CD4-positive, CD25-positive, alpha-beta regulatory T cell (primary cell): ENCODE measurements at regions not wholly inside any gene's neighbourhood (a gene's known extent, or its start where the extent isn't known, plus 50 kb on each side); places are given as distances from the start of the nearest gene placed in this dataset.
A peak's percentile ranks its signal among the peaks of the same experiment; 100 is the strongest.

ENCODE experiments used
- ATAC-seq, 2 donors: fragments of 150-1000 bp; cut with Tn5 transposase; one replicate each; pipeline ENCODE4 v1.10.0; 2021; ENCODE audit warnings: low read depth in 2 of 2, moderate number of reproducible peaks in 2 of 2, moderate library complexity in 1 of 2
- DNase-seq, 3 donors: peaks; one replicate each; pipeline versions ENCODE4 v3.0.0 to v3.0.0-alpha.2; 2012 to 2022; ENCODE audit warnings: mixed read lengths in 1 of 3
- H3K27ac ChIP-seq: one replicate; pipeline ENCODE4 v1.7.0; 2013; ENCODE audit warnings: mild to moderate bottlenecking, low read length; ENCODE audit not compliant: insufficient read depth, poor library complexity, severe bottlenecking
- H3K27me3 ChIP-seq: one replicate; pipeline ENCODE4 v1.7.0; 2013; ENCODE audit warnings: low read length; ENCODE audit not compliant: control insufficient read depth, insufficient read depth
- H3K36me3 ChIP-seq: one replicate; pipeline ENCODE4 v1.7.0; 2013; ENCODE audit warnings: mild to moderate bottlenecking, low read length, moderate library complexity; ENCODE audit not compliant: control insufficient read depth, insufficient read depth
- H3K4me1 ChIP-seq: 2 replicates; pipeline ENCODE4 v1.7.0; 2013; ENCODE audit warnings: mild to moderate bottlenecking, low read length; ENCODE audit not compliant: insufficient read depth, control insufficient read depth, poor library complexity, severe bottlenecking
- H3K4me3 ChIP-seq: one replicate; pipeline ENCODE4 v1.7.0; 2013; ENCODE audit warnings: low read depth, mild to moderate bottlenecking, low read length, moderate library complexity
- H3K9me3 ChIP-seq, 2 experiments: 1 replicate in 1 of 2; 2 replicates in 1 of 2; pipeline ENCODE4 v1.7.0; 2013; ENCODE audit warnings: low read length in 2 of 2, mild to moderate bottlenecking in 1 of 2, moderate library complexity in 1 of 2; ENCODE audit not compliant: control insufficient read depth in 2 of 2
- H3K27ac Mint-ChIP-seq, 3 donors: one replicate each; pipeline ENCODE4 v1.8.0; 2020 to 2022; ENCODE audit warnings: mild to moderate bottlenecking in 3 of 3, mixed read lengths in 3 of 3, moderate library complexity in 2 of 3
- H3K27me3 Mint-ChIP-seq: one replicate; pipeline ENCODE4 v1.8.0; 2022; ENCODE audit warnings: mild to moderate bottlenecking, mixed read lengths
- H3K36me3 Mint-ChIP-seq: one replicate; pipeline ENCODE4 v1.8.0; 2020; ENCODE audit warnings: mixed read lengths
- H3K4me1 Mint-ChIP-seq, 4 donors: one replicate each; pipeline ENCODE4 v1.8.0; 2020 to 2022; ENCODE audit warnings: mixed read lengths in 4 of 4, mild to moderate bottlenecking in 1 of 4
- H3K4me3 Mint-ChIP-seq, 4 donors: one replicate each; pipeline ENCODE4 v1.8.0; 2020 to 2022; ENCODE audit warnings: mild to moderate bottlenecking in 4 of 4, mixed read lengths in 4 of 4, moderate library complexity in 3 of 4
- H3K9me3 Mint-ChIP-seq, 7 donors: one replicate each; pipeline ENCODE4 v1.8.0; 2020 to 2022; ENCODE audit warnings: mixed read lengths in 7 of 7, mild to moderate bottlenecking in 3 of 7, moderate library complexity in 2 of 7

DNA sequence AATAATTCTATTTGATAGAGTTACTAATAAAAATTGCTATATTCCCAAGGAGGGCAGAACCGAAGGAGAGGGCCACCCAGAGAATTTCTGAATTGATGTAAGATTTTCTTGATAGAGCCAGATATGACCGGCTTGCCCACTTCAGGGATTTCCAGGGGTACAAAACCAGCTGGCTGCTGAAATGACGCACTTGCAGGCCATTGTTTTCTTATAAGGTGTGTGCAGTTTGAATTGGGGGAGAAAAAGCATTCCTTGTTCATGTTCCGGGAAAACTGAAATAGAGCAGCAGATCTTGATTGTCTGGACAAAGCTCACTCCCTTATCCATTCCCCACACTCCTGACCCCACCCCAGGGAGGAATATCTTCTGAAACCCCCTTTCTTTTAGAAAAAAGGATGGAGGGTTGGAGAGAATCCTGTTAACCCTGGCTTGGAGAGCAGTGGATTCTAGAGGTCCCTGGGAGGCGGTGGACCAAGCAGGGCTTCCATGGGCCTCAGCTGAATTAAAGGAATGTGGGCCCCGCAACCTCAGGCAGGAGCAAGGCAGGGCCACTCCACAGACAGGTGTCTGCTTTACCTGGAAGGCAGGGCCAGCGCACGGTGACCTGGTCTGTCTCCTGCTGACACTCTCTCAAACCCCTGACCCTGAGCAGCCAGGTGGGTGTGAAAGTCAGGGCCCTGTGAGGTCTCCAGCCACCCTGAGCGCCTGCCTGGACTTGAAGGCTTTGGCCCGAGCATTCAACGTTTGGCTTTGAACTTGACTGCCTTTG lies 96.4 kb downstream of the TMEM170B start:
- Mint-ChIP-seq H3K4me1 (no peaks in the 10 kb centered on the region), H3K27me3 (no peaks in the 10 kb centered on the region), H3K9me3 (no peaks in the 10 kb centered on the region), H3K4me3 (no peak overlapping the region), H3K36me3 (no peaks in the 10 kb centered on the region), H3K27ac (no peak overlapping the region)
- Histone ChIP-seq H3K4me1 (no peaks in the 10 kb centered on the region), H3K9me3 (no peaks in the 10 kb centered on the region), H3K27ac (no peak overlapping the region), H3K4me3 (no peak overlapping the region), H3K36me3 (no peaks in the 10 kb centered on the region), H3K27me3 (peaks cover 2% of the 10 kb centered on the region)
- ATAC-seq: no peak
- no peak for DNase-seq

DNA sequence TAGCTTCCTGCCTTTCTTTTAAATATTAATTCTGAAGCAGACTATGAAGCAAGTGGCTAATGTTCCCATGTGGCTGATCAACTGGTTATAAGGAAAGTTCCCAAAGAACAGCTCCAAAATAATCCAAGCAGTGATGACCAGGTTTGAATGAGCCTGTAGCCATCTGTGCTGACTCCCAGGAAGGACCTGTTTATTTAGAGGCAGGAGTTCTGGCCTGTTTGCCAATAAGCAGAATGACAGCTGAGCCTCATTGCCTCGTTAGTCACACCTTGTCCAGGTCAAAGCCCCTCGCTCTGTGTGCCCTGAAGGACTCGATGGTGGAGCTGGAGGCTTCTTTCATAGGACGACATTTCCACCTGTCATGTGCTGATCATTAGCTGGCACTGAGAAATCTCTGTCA lies 97.4 kb downstream of the TMEM170B start:
- H3K4me1 ChIP-seq: no peaks in the 10 kb centered on the region
- H3K9me3 ChIP-seq: no peaks in the 10 kb centered on the region
- H3K4me3 ChIP-seq: no peak overlapping the region
- H3K27me3 ChIP-seq: peaks cover 4% of the 10 kb centered on the region
- H3K4me3 Mint-ChIP-seq: no peak overlapping the region
- no peak overlapping the region for H3K27ac ChIP-seq
- H3K27me3 Mint-ChIP-seq: peaks cover 7% of the 10 kb centered on the region
- DNase-seq (no peak), ATAC-seq (no peak)
- no peaks in the 10 kb centered on the region for H3K9me3 Mint-ChIP-seq
- no peaks in the 10 kb centered on the region for H3K4me1 Mint-ChIP-seq
- H3K36me3 Mint-ChIP-seq: no peaks in the 10 kb centered on the region
- H3K36me3 ChIP-seq: no peaks in the 10 kb centered on the region
- H3K27ac Mint-ChIP-seq: no peak overlapping the region

DNA sequence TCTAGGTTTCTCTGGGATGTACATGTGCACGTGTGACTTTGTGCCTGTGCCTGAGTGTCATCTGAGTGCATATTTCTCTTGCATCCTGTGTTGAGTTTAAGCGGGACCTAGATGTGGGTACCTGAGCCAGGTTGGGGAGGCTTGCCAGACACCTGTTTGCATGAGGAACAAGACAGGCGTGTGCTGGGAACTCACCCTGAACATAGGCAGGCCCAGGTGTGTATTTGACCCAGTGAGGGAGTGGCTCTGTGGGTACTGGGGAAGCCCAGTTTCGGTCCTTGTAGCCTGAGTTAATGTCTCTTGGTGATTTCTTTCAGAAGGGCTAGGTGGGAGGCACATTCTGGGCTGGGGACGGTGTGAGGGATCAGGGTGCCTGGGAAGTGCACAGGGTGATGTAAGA lies 98.6 kb downstream of the TMEM170B start:
- no peak for ATAC-seq
- Mint-ChIP-seq H3K36me3 (no peaks in the 10 kb centered on the region), H3K27ac (peak overlapping the region in 1 of 3 donors; percentile 43), H3K4me1 (no peaks in the 10 kb centered on the region), H3K9me3 (no peaks in the 10 kb centered on the region), H3K4me3 (no peak overlapping the region), H3K27me3 (peaks cover 11% of the 10 kb centered on the region)
- Histone ChIP-seq H3K4me1 (no peaks in the 10 kb centered on the region), H3K9me3 (no peaks in the 10 kb centered on the region), H3K36me3 (no peaks in the 10 kb centered on the region), H3K4me3 (no peak overlapping the region), H3K27me3 (peaks cover 4% of the 10 kb centered on the region), H3K27ac (no peak overlapping the region)
- DNase-seq: no peak

DNA sequence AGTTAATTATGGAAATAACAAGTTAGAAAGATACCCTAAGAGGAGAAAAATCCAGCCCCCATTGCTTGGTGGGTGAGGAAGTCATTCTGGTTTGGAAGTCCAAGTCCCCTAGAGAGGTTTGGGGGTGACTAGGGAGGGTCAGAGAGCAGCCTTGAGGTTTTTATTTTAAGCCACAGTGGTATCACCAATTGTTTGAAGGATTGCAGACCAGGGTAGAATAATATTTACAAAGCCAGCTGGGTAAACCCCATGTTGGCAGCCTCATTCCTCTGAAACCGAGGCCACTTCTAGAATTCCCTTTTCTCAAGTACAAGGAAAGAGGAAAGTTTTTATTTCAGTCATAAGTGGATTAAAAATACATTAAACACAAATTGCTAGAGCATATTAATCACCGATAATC lies 99.7 kb downstream of the TMEM170B start:
- H3K9me3 Mint-ChIP-seq: peaks cover 0 to 2% (median 0%) of the 10 kb centered on the region in 7 donors

DNA sequence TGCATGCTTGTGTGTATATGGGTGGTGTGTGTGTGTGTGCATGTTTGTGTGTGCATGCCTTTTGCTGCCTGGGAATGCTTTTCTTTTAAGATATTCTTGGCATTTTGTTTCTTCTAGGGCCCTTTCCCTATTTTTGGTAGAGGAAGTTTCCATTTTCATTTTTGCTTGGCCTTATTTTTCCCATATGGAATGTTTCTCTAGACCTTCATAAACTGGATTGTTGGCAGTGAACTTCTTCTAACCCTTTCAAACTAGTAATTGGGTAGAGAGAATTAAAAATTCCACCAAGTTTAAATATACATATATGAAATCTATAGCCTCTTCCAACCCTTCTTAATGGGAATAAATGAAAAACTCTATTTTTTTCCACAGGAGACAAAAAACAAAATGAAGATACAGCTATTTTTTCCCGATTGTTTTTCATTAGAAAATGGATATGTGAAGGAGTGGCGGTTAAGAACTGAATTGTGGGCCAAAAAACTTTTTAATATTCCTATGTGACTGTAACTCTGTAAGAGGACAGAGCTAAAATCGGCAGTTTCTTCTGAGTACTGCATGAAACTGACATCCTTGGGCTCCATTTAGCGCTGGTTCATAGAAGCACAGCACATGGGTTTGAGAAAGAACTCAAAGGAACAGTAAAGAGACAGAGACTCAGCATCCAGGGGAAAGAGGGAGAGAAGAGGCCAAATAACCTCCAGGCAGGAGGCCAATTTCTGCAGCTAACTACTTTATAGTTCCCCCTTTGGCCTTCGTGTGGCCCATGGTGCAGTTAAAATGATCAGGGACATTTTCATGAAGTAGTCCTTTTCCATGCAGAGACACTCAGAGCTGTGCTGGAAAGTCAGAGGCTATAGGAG lies 102.1 kb downstream of the TMEM170B start:
- DNase-seq (no peak), ATAC-seq (no peak)

More for the DNA sequence above, 99.7 kb downstream of the TMEM170B start:
- peaks cover 4% of the 10 kb centered on the region for H3K27me3 ChIP-seq
- H3K36me3 ChIP-seq: no peaks in the 10 kb centered on the region
- ATAC-seq (no peak), DNase-seq (no peak)
- H3K9me3 ChIP-seq: no peaks in the 10 kb centered on the region
- H3K4me1 Mint-ChIP-seq: no peaks in the 10 kb centered on the region
- H3K36me3 Mint-ChIP-seq: no peaks in the 10 kb centered on the region
- H3K27ac Mint-ChIP-seq: no peak overlapping the region
- no peaks in the 10 kb centered on the region for H3K4me1 ChIP-seq
- H3K4me3 Mint-ChIP-seq: no peak overlapping the region
- peaks cover 11% of the 10 kb centered on the region for H3K27me3 Mint-ChIP-seq
- no peak overlapping the region for H3K4me3 ChIP-seq
- H3K27ac ChIP-seq: no peak overlapping the region

DNA sequence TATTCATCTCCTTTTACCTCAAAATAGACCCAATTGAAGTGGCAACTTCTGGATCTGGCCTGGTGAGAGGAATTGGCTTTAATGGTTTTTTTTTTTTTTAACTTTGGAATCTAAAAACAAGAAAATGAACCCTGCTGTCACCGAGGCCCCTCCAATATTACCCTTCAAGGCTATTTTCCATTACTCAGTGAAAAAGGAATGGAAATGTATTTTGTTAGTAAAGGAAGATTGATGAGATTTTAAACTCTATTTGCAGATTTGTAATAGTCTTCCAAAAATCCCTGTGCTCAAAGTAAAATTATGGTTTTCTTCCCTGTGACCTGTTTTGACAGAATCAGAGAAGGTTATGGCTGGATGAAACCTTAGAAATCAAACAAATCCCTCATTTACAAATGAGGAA lies 102.9 kb downstream of the TMEM170B start:
- no peaks in the 10 kb centered on the region for H3K4me1 ChIP-seq
- no peaks in the 10 kb centered on the region for H3K36me3 ChIP-seq
- peaks cover 0 to 2% (median 0%) of the 10 kb centered on the region in 7 donors for H3K9me3 Mint-ChIP-seq
- no peak for ATAC-seq
- H3K36me3 Mint-ChIP-seq: no peaks in the 10 kb centered on the region
- no peaks in the 10 kb centered on the region for H3K4me1 Mint-ChIP-seq
- H3K27me3 ChIP-seq: peaks cover 4% of the 10 kb centered on the region
- H3K4me3 ChIP-seq: no peak overlapping the region
- H3K4me3 Mint-ChIP-seq: no peak overlapping the region
- DNase-seq: no peak
- no peak overlapping the region for H3K27ac ChIP-seq
- peaks cover 15% of the 10 kb centered on the region for H3K27me3 Mint-ChIP-seq
- no peak overlapping the region for H3K27ac Mint-ChIP-seq
- no peaks in the 10 kb centered on the region for H3K9me3 ChIP-seq

More for the DNA sequence above, 102.1 kb downstream of the TMEM170B start:
- Mint-ChIP-seq H3K27me3 (peaks cover 15% of the 10 kb centered on the region), H3K9me3 (peaks cover 0 to 2% (median 0%) of the 10 kb centered on the region in 7 donors), H3K36me3 (no peaks in the 10 kb centered on the region), H3K27ac (no peak overlapping the region), H3K4me1 (no peaks in the 10 kb centered on the region), H3K4me3 (no peak overlapping the region)
- H3K4me1 ChIP-seq: no peaks in the 10 kb centered on the region
- peaks cover 4% of the 10 kb centered on the region for H3K27me3 ChIP-seq
- no peaks in the 10 kb centered on the region for H3K36me3 ChIP-seq
- no peak overlapping the region for H3K4me3 ChIP-seq
- H3K27ac ChIP-seq: no peak overlapping the region
- H3K9me3 ChIP-seq: no peaks in the 10 kb centered on the region

DNA sequence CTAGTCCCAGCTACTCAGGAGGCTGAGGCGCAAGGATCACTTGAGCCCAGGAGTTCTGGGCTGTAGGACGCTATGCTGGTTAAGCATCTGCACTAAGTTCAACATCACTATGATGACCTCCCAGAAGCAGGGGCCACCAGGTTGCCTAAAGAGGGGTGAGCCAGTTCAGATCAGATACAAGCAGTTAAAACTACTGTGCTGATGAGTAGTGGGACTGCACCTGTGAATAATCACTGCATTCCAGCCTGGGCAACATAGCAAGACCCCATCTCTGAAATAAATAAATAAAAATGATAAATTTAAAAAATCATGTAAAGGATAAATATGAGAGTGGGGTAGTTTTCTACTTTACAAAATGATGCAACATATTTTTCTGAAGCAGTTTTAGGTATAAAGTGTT lies 106.5 kb downstream of the TMEM170B start:
- H3K9me3 Mint-ChIP-seq: peaks cover 0 to 2% (median 0%) of the 10 kb centered on the region in 7 donors
- Histone ChIP-seq H3K4me3 (no peak overlapping the region), H3K27me3 (peaks cover 4% of the 10 kb centered on the region), H3K36me3 (no peaks in the 10 kb centered on the region), H3K9me3 (no peaks in the 10 kb centered on the region), H3K27ac (no peak overlapping the region), H3K4me1 (no peaks in the 10 kb centered on the region)
- no peak overlapping the region for H3K4me3 Mint-ChIP-seq
- no peaks in the 10 kb centered on the region for H3K4me1 Mint-ChIP-seq
- ATAC-seq (no peak), DNase-seq (no peak)
- no peak overlapping the region for H3K27ac Mint-ChIP-seq
- H3K36me3 Mint-ChIP-seq: no peaks in the 10 kb centered on the region
- peaks cover 26% of the 10 kb centered on the region for H3K27me3 Mint-ChIP-seq
